ENCODE measurements at regions not wholly inside any gene's neighbourhood (a gene's known extent, or its start where the extent isn't known, plus 50 kb on each side); places are given as distances from the start of the nearest gene placed in this dataset.

GRCh38 chr15:94655249-94655880, 424.0 kb downstream of the MCTP2 start:
- H3K4me3 ChIP-seq (ENCODE audit: low read length), result no peak overlapping the region
- DNase-seq (ENCODE audit: low read depth), result no peak
- TF ChIP-seq CTCF (conservative IDR thresholded peaks at IDR 0.05; ENCODE audit: low read length), result no peak

GRCh38 chr15:94665676-94666441, 434.5 kb downstream of the MCTP2 start:
- H3K4me3 ChIP-seq (ENCODE audit: low read length), result no peak overlapping the region
- no peak for DNase-seq (ENCODE audit: low read depth)
- no peak for TF ChIP-seq CTCF (conservative IDR thresholded peaks at IDR 0.05; ENCODE audit: low read length)

GRCh38 chr15:94666553-94666952, 435.2 kb downstream of the MCTP2 start:
- no peak for TF ChIP-seq CTCF (conservative IDR thresholded peaks at IDR 0.05; ENCODE audit: low read length)
- no peak overlapping the region for H3K4me3 ChIP-seq (ENCODE audit: low read length)
- DNase-seq (ENCODE audit: low read depth), result no peak

GRCh38 chr15:94667109-94667508, 435.7 kb downstream of the MCTP2 start:
- no peak for TF ChIP-seq CTCF (conservative IDR thresholded peaks at IDR 0.05; ENCODE audit: low read length)
- no peak overlapping the region for H3K4me3 ChIP-seq (ENCODE audit: low read length)
- no peak for DNase-seq (ENCODE audit: low read depth)

- H3K4me3 ChIP-seq (ENCODE audit: low read length), result no peak overlapping the region
- peak; percentile 80 for TF ChIP-seq CTCF (conservative IDR thresholded peaks at IDR 0.05; ENCODE audit: low read length)
- DNase-seq (ENCODE audit: low read depth), result peak; percentile 44
These were observed 439.2 kb downstream of the MCTP2 start for GRCh38 chr15:94670438-94671034.

- DNase-seq (ENCODE audit: low read depth), result no peak
- no peak for TF ChIP-seq CTCF (conservative IDR thresholded peaks at IDR 0.05; ENCODE audit: low read length)
- no peak overlapping the region for H3K4me3 ChIP-seq (ENCODE audit: low read length)
These were observed 440.6 kb downstream of the MCTP2 start for GRCh38 chr15:94671858-94672532.

All from AG10803 (cell line).